CD4-positive, alpha-beta T cell treated with Interleukin-6 at 100 ng/mL for 8 hours (primary cell): ENCODE measurements at regions not wholly inside any gene's neighbourhood (a gene's known extent, or its start where the extent isn't known, plus 50 kb on each side); places are given as distances from the start of the nearest gene placed in this dataset.

Experiments used
- DNase-seq: peaks from one replicate; pipeline ENCODE4 v3.0.0-alpha.2; 2020; ENCODE audit warnings: mixed read lengths, low spot score

GRCh38 chr1:244196571-244197285, 145.6 kb downstream of the ZBTB18 start:
- no peak for DNase-seq

GRCh38 chr1:244197851-244198375, 146.8 kb downstream of the ZBTB18 start:
- DNase-seq, result no peak

GRCh38 chr1:244199902-244200301, 148.8 kb downstream of the ZBTB18 start:
- no peak for DNase-seq

GRCh38 chr1:244200596-244200995, 149.5 kb downstream of the ZBTB18 start:
- no peak for DNase-seq

GRCh38 chr1:244201750-244202149, 150.7 kb downstream of the ZBTB18 start:
- DNase-seq, result no peak

GRCh38 chr1:244204004-244204403, 152.9 kb downstream of the ZBTB18 start:
- no peak for DNase-seq

GRCh38 chr1:244205171-244205570, 154.1 kb downstream of the ZBTB18 start:
- DNase-seq, result no peak

GRCh38 chr1:244205906-244206305, 154.8 kb downstream of the ZBTB18 start:
- DNase-seq, result no peak

- no peak for DNase-seq
Measured at GRCh38 chr1:244207042-244207934, 156.2 kb downstream of the ZBTB18 start.

- no peak for DNase-seq
Measured at GRCh38 chr1:244207935-244208244, 156.8 kb downstream of the ZBTB18 start.

- no peak for DNase-seq
Measured at GRCh38 chr1:244209955-244210354, 158.9 kb downstream of the ZBTB18 start.

GRCh38 chr1:244210884-244211558, 159.9 kb downstream of the ZBTB18 start:
- no peak for DNase-seq

- DNase-seq, result no peak
Measured at GRCh38 chr1:244211559-244211944, 160.5 kb downstream of the ZBTB18 start.

- DNase-seq, result no peak
Measured at GRCh38 chr1:244212219-244212618, 161.1 kb downstream of the ZBTB18 start.

- no peak for DNase-seq
Measured at GRCh38 chr1:244212797-244213475, 161.9 kb downstream of the ZBTB18 start.

GRCh38 chr1:244214009-244214967, 163.2 kb downstream of the ZBTB18 start:
- no peak for DNase-seq

GRCh38 chr1:244216836-244217235, 165.8 kb downstream of the ZBTB18 start:
- DNase-seq, result no peak

- no peak for DNase-seq
Measured at GRCh38 chr1:244217711-244218110, 166.6 kb downstream of the ZBTB18 start.

- no peak for DNase-seq
Measured at GRCh38 chr1:244218220-244218619, 167.1 kb downstream of the ZBTB18 start.

- DNase-seq, result no peak
Measured at GRCh38 chr1:244219149-244219548, 168.1 kb downstream of the ZBTB18 start.

- DNase-seq, result no peak
Measured at GRCh38 chr1:244219802-244220201, 168.7 kb downstream of the ZBTB18 start.
